GM12892 (cell line): ENCODE measurements at regions not wholly inside any gene's neighbourhood (a gene's known extent, or its start where the extent isn't known, plus 50 kb on each side); places are given as distances from the start of the nearest gene placed in this dataset.
"Not testable (repeated sequence)": the region's sequence is repeated elsewhere in the genome, so short reads cannot be mapped to it uniquely, and the experiment has no call there.

Source experiments
- POLR2A ChIP-seq: IDR thresholded peaks from 2 replicates; pipeline ENCODE4 v1.6.1; 2011; ENCODE audit warnings: low read depth, low read length, control low read depth
- POLR2AphosphoS5 ChIP-seq: IDR thresholded peaks from 2 replicates; pipeline ENCODE4 v1.6.1; 2011; ENCODE audit warnings: low read depth, low read length, control low read depth
- TAF1 ChIP-seq: IDR thresholded peaks from 2 replicates; pipeline ENCODE4 v1.6.1; 2011; ENCODE audit warnings: low read depth, mild to moderate bottlenecking, control low read depth, low read length, borderline replicate concordance

GRCh38 chr14:48149624-48150023 lies 474.2 kb upstream of the MDGA2 start:
- TF ChIP-seq POLR2A, POLR2AphosphoS5, TAF1: not testable (repeated sequence)
